ENCODE measurements at regions not wholly inside any gene's neighbourhood (a gene's known extent, or its start where the extent isn't known, plus 50 kb on each side); places are given as distances from the start of the nearest gene placed in this dataset.

DNA sequence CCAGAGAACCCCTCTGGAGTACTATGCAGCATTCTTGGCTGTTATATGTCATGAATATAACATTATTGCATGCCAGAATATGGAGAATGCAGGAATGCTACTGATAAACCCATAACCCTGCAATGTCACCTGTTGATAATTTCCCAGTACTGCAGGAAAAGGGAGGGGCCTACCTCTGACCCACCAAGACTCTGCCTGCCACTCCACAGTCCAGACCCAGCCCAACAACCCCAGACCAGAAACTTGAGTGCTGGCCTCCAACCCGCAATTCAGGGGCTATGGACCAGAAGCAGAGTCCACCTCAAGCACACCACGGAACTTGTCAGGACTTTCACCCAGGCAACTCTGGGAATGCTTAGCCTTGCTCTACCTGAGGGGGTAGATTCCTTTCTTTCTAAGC is 92.9 kb upstream of the WDR44 start:
- TF ChIP-seq, protein P1, sequence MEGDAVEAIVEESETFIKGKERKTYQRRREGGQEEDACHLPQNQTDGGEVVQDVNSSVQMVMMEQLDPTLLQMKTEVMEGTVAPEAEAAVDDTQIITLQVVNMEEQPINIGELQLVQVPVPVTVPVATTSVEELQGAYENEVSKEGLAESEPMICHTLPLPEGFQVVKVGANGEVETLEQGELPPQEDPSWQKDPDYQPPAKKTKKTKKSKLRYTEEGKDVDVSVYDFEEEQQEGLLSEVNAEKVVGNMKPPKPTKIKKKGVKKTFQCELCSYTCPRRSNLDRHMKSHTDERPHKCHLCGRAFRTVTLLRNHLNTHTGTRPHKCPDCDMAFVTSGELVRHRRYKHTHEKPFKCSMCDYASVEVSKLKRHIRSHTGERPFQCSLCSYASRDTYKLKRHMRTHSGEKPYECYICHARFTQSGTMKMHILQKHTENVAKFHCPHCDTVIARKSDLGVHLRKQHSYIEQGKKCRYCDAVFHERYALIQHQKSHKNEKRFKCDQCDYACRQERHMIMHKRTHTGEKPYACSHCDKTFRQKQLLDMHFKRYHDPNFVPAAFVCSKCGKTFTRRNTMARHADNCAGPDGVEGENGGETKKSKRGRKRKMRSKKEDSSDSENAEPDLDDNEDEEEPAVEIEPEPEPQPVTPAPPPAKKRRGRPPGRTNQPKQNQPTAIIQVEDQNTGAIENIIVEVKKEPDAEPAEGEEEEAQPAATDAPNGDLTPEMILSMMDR (IDR thresholded peaks at IDR 0.05; ENCODE audit: insufficient read depth, low read length) = no peak
- TF ChIP-seq GABPA (IDR thresholded peaks at IDR 0.05; ENCODE audit: low read depth) = no peak
- TF ChIP-seq, protein P2, sequence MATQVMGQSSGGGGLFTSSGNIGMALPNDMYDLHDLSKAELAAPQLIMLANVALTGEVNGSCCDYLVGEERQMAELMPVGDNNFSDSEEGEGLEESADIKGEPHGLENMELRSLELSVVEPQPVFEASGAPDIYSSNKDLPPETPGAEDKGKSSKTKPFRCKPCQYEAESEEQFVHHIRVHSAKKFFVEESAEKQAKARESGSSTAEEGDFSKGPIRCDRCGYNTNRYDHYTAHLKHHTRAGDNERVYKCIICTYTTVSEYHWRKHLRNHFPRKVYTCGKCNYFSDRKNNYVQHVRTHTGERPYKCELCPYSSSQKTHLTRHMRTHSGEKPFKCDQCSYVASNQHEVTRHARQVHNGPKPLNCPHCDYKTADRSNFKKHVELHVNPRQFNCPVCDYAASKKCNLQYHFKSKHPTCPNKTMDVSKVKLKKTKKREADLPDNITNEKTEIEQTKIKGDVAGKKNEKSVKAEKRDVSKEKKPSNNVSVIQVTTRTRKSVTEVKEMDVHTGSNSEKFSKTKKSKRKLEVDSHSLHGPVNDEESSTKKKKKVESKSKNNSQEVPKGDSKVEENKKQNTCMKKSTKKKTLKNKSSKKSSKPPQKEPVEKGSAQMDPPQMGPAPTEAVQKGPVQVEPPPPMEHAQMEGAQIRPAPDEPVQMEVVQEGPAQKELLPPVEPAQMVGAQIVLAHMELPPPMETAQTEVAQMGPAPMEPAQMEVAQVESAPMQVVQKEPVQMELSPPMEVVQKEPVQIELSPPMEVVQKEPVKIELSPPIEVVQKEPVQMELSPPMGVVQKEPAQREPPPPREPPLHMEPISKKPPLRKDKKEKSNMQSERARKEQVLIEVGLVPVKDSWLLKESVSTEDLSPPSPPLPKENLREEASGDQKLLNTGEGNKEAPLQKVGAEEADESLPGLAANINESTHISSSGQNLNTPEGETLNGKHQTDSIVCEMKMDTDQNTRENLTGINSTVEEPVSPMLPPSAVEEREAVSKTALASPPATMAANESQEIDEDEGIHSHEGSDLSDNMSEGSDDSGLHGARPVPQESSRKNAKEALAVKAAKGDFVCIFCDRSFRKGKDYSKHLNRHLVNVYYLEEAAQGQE (IDR thresholded peaks at IDR 0.05; ENCODE audit: insufficient replicate concordance, low read depth) = no peak
- no peak for TF ChIP-seq POLR2AphosphoS5 (IDR thresholded peaks at IDR 0.05; ENCODE audit: low read depth)
